GM12864 (cell line): ENCODE measurements at regions not wholly inside any gene's neighbourhood (a gene's known extent, or its start where the extent isn't known, plus 50 kb on each side); places are given as distances from the start of the nearest gene placed in this dataset.
"Not testable (repeated sequence)": the region's sequence is repeated elsewhere in the genome, so short reads cannot be mapped to it uniquely, and the experiment has no call there.

Experiments used
- DNase-seq: peaks from one replicate; pipeline ENCODE4 v3.0.0-alpha.2; 2011; ENCODE audit warnings: low read depth
- H3K4me3 ChIP-seq: 2 replicates; pipeline ENCODE4 v1.5.1; 2011; ENCODE audit warnings: mild to moderate bottlenecking, low read depth, low read length, control low read depth
- TF ChIP-seq, protein P1 (sequence below): IDR thresholded peaks from 2 replicates; pipeline ENCODE4 v1.5.1; 2011; ENCODE audit warnings: low read depth, mild to moderate bottlenecking, moderate library complexity, low read length, control low read depth, inconsistent platforms; ENCODE audit errors: missing control alignments

DNA sequence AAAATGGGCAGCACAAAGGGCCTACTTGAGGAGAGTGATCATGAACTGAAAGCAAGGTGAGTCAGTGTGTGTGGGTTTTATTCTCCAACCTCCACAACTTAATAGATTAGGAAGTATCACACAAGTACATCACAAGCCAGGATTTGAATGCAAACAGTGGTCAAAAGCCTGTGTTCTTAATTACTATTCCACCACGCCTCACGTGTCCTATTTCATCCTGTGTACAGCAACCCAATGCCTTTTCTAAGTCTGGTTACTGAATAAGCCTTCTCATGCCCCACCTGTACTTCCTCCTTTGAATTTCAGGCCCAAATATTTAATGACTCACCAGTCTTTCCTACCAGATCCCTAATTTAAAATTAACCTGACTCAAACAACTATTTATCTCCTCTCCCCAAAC, 755.7 kb upstream of the SLC8A1 start:
- TF ChIP-seq, protein P1, sequence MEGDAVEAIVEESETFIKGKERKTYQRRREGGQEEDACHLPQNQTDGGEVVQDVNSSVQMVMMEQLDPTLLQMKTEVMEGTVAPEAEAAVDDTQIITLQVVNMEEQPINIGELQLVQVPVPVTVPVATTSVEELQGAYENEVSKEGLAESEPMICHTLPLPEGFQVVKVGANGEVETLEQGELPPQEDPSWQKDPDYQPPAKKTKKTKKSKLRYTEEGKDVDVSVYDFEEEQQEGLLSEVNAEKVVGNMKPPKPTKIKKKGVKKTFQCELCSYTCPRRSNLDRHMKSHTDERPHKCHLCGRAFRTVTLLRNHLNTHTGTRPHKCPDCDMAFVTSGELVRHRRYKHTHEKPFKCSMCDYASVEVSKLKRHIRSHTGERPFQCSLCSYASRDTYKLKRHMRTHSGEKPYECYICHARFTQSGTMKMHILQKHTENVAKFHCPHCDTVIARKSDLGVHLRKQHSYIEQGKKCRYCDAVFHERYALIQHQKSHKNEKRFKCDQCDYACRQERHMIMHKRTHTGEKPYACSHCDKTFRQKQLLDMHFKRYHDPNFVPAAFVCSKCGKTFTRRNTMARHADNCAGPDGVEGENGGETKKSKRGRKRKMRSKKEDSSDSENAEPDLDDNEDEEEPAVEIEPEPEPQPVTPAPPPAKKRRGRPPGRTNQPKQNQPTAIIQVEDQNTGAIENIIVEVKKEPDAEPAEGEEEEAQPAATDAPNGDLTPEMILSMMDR = no peak
- DNase-seq = no peak
- H3K4me3 ChIP-seq = no peak overlapping the region

DNA sequence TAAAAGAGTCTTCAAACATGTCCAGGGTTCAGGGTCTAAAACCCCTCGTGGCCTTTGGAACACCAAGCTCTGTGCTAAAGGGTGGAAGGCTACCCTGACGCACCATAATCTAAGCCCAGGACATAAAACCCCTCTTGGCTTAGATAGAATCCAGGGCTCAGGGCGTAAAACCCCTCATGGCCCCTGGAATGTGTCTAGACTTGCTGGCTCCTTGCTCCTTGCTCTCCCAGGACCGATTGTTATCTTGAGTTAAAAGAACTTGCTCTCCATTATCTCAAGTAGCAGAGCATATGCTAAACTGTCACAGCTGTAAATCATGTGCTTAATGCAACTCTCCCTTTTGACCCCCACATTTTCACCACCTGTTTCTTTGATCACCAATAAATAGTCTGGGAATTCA, 758.1 kb upstream of the SLC8A1 start:
- not testable (repeated sequence) for DNase-seq, H3K4me3 ChIP-seq

DNA sequence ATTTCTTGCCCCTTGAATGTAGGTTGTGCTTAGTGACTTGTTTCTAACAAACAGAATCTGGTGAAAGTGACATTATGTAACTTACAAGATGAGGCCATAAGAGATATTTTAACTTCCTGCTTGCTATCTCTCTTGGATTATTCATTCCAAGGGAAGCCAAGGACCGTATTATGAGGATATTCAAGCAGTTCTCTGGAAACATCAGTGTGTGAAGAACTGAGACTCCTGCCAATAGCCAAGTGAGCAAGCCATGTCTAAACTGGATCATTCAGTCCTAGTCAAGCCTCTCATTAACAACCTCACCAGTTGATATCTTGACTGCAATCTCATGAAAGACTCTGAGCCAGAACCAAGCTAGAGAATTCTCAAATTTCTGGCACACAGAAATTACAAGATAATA, 765.1 kb upstream of the SLC8A1 start:
- no peak for DNase-seq
- TF ChIP-seq, protein P1 = no peak
- no peak overlapping the region for H3K4me3 ChIP-seq

DNA sequence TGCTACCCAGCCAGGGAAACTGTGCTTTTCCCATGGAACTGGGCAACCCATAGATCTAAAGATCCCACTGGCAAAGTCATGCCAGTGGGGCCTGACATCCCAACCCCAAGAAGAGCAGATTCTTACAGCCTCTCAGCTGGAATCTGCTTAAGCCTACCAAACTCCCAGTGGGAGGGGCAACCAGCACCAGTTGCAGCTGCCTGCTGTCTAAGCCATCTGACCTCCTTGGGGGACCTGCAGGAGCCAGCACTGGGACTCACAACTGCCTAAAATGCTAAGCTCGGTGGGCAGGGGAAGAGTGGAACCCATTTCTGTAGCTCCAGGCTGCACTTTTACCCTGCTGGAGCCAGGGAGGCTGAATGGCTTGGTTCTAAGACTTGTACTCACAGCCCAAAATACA, 770.7 kb upstream of the SLC8A1 start:
- no peak overlapping the region for H3K4me3 ChIP-seq
- TF ChIP-seq, protein P1 = no peak
- no peak for DNase-seq

DNA sequence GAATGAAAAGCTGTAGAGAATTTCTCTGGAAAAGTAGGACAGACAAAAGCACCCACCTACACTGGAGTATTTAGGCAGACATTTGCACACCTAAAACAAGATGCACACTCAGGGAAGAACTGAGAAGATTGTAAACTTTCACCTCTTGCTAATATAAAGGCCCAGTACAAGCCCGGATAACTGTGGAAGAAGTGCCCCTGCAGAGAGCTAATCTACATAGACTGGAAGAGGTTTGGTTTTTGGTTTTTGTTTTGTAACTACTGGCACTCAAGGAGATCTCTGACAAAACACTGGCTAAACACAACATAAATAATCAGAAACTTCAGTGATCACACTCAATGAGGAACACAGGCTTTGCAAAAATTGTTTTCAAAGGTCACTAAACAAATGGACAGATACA, 782.2 kb upstream of the SLC8A1 start:
- TF ChIP-seq, protein P1 = no peak
- no peak overlapping the region for H3K4me3 ChIP-seq
- no peak for DNase-seq

DNA sequence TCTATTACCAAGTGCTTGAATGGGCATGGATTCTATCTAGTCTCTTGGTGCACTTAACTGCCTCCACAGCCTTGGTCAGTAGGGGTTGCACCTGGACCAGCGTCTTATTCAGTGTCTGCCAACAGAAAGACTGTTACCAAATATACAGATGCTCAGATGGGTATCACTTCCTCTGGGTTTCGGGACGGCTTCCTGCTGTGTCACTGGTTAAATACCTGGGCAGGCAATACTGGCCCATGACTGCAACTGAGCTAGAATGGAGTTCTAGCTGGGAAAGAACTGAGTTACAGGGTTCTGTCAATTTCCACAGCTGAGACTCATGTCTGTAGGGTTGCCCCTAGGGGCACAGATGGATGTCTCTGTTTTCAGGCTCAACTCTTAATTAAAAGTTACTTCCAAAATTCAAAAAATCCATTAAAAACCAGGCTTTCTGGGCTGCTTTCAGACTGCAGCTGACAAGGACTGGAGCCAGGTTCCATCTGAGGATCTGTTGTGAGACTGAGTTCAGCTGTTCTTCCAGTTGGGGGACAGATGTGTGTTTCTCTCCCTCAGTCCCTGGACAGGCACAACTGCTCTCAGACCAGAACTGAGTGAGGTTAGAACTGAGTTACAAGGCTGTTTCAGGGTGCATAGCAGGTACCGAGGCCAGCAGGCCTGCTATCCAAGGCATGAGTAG, 789.6 kb upstream of the SLC8A1 start:
- no peak for DNase-seq
- H3K4me3 ChIP-seq = no peak overlapping the region
- TF ChIP-seq, protein P1 = no peak

DNA sequence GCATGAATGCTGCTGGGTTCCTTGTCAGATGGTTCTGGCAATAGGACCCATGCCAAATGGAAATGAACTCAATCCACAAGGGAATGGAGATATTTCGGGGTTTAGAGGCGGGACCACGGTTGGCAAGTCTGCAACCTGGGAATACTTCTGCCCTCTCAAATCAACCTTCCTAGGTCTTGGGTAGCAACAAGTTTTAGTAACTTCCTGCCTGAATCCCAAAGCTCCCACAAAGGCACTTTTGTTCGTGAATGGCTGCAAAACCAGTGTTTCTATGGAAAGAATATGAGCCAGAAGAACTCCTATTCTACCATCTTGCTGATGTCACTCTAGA, 790.1 kb upstream of the SLC8A1 start:
- TF ChIP-seq, protein P1 = no peak
- no peak overlapping the region for H3K4me3 ChIP-seq
- no peak for DNase-seq
